CD4-positive, alpha-beta T cell treated with Interleukin-15 for 1 hour (primary cell): ENCODE measurements at regions not wholly inside any gene's neighbourhood (a gene's known extent, or its start where the extent isn't known, plus 50 kb on each side); places are given as distances from the start of the nearest gene placed in this dataset.

Experiments used
- DNase-seq: peaks from one replicate; pipeline ENCODE4 v3.0.0-alpha.2; 2020

GRCh38 chr9:99335280-99335679 is 113.2 kb downstream of the SEC61B start:
- no peak for DNase-seq

GRCh38 chr9:99336005-99336404 is 113.9 kb downstream of the SEC61B start:
- DNase-seq, result no peak

- no peak for DNase-seq
These were observed 114.4 kb downstream of the SEC61B start for GRCh38 chr9:99336531-99336930.

- no peak for DNase-seq
These were observed 118.2 kb downstream of the SEC61B start for GRCh38 chr9:99340281-99340680.

- no peak for DNase-seq
These were observed 119.6 kb downstream of the SEC61B start for GRCh38 chr9:99341686-99342085.

GRCh38 chr9:99345451-99345850 is 123.4 kb downstream of the SEC61B start:
- DNase-seq, result no peak

GRCh38 chr9:99345942-99346341 is 123.9 kb downstream of the SEC61B start:
- no peak for DNase-seq

- no peak for DNase-seq
These were observed 125.5 kb downstream of the SEC61B start for GRCh38 chr9:99347568-99347967.

GRCh38 chr9:99348289-99348688 is 126.2 kb downstream of the SEC61B start:
- DNase-seq, result no peak

GRCh38 chr9:99349870-99350269 is 127.8 kb downstream of the SEC61B start:
- DNase-seq, result no peak

- DNase-seq, result no peak
These were observed 128.4 kb downstream of the SEC61B start for GRCh38 chr9:99350461-99350860.

GRCh38 chr9:99351647-99352046 is 129.6 kb downstream of the SEC61B start:
- no peak for DNase-seq

GRCh38 chr9:99352826-99353225 is 130.7 kb downstream of the SEC61B start:
- no peak for DNase-seq

- DNase-seq, result no peak
These were observed 131.3 kb downstream of the SEC61B start for GRCh38 chr9:99353408-99353807.

- DNase-seq, result no peak
These were observed 132.0 kb downstream of the SEC61B start for GRCh38 chr9:99354104-99354503.

GRCh38 chr9:99356512-99356971 is 134.5 kb downstream of the SEC61B start:
- DNase-seq, result no peak

GRCh38 chr9:99357575-99357974 is 135.5 kb downstream of the SEC61B start:
- no peak for DNase-seq

GRCh38 chr9:99358668-99359067 is 136.6 kb downstream of the SEC61B start:
- no peak for DNase-seq

GRCh38 chr9:99359336-99359735 is 137.3 kb downstream of the SEC61B start:
- DNase-seq, result no peak

- DNase-seq, result no peak
These were observed 137.9 kb downstream of the SEC61B start for GRCh38 chr9:99360026-99360425.

GRCh38 chr9:99361817-99362216 is 139.7 kb downstream of the SEC61B start:
- no peak for DNase-seq

- no peak for DNase-seq
These were observed 140.2 kb downstream of the SEC61B start for GRCh38 chr9:99362321-99362720.

- DNase-seq, result no peak
These were observed 141.4 kb downstream of the SEC61B start for GRCh38 chr9:99363509-99363908.

GRCh38 chr9:99365233-99365980 is 143.3 kb downstream of the SEC61B start:
- no peak for DNase-seq

GRCh38 chr9:99366183-99366582 is 144.1 kb downstream of the SEC61B start:
- no peak for DNase-seq
